SK-N-SH treated with all-trans-retinoic acid at 6 μM for 48 hours (cell line): ENCODE measurements at regions not wholly inside any gene's neighbourhood (a gene's known extent, or its start where the extent isn't known, plus 50 kb on each side); places are given as distances from the start of the nearest gene placed in this dataset.

Experiments
- ARNTL ChIP-seq: fragments of 450-650 bp; formaldehyde crosslinking; IDR thresholded peaks from 2 replicates; pipeline ENCODE4 v1.5.0; 2020; ENCODE audit warnings: low read depth, mild to moderate bottlenecking, moderate library complexity, borderline replicate concordance
- CSDC2 ChIP-seq: fragments of 250-450 bp; sonication (Bioruptor Pico); IDR thresholded peaks from 2 replicates; pipeline ENCODE4 v1.5.0; 2020; ENCODE audit warnings: mild to moderate bottlenecking, moderate library complexity
- CSRNP3 ChIP-seq: fragments of 250-450 bp; sonication (Bioruptor Pico); IDR thresholded peaks from 2 replicates; pipeline ENCODE4 v1.5.1; 2021; ENCODE audit warnings: mild to moderate bottlenecking, moderate library complexity
- ESRRG ChIP-seq: fragments of 250-450 bp; sonication (Bioruptor Pico); IDR thresholded peaks from 2 replicates; pipeline ENCODE4 v1.6.1; 2021; ENCODE audit warnings: mild to moderate bottlenecking
- ISL1 ChIP-seq: fragments of 250-450 bp; sonication (Bioruptor Pico); IDR thresholded peaks from 2 replicates; pipeline ENCODE4 v2.1.2; 2022; ENCODE audit warnings: mild to moderate bottlenecking, moderate library complexity
- PATZ1 ChIP-seq: fragments of 250-450 bp; sonication (Bioruptor Pico); IDR thresholded peaks from 2 replicates; pipeline ENCODE4 v1.8.0; 2020; ENCODE audit warnings: mild to moderate bottlenecking, moderate library complexity, borderline replicate concordance
- ZC3H10 ChIP-seq: fragments of 250-450 bp; sonication (Bioruptor Pico); IDR thresholded peaks from 2 replicates; pipeline ENCODE4 v1.5.1; 2021; ENCODE audit warnings: mild to moderate bottlenecking, moderate library complexity
- ZFP3 ChIP-seq: fragments of 250-450 bp; sonication (Bioruptor Pico); IDR thresholded peaks from 2 replicates; pipeline ENCODE4 v1.5.0; 2020; ENCODE audit warnings: mild to moderate bottlenecking, moderate library complexity
- ZFP30 ChIP-seq: fragments of 450-650 bp; formaldehyde crosslinking; IDR thresholded peaks from 2 replicates; pipeline ENCODE4 v1.5.0; 2022; ENCODE audit warnings: mild to moderate bottlenecking, moderate library complexity
- ZNF8 ChIP-seq: fragments of 450-650 bp; formaldehyde crosslinking; IDR thresholded peaks from 2 replicates; pipeline ENCODE4 v1.5.0; 2020; ENCODE audit warnings: mild to moderate bottlenecking, moderate library complexity

GRCh38 chr10:2410049-2410448 is 657.3 kb upstream of the PFKP start:
- TF ChIP-seq CSDC2 (CRISPR knock-in tag) (no peak), ZFP30 (CRISPR knock-in tag) (no peak), ISL1 (CRISPR knock-in tag) (no peak), CSRNP3 (CRISPR knock-in tag) (no peak), PATZ1 (CRISPR knock-in tag) (no peak), ESRRG (no peak), ARNTL (CRISPR knock-in tag) (no peak), ZC3H10 (CRISPR knock-in tag) (no peak), ZFP3 (CRISPR knock-in tag) (no peak), ZNF8 (CRISPR knock-in tag) (no peak)
